ENCODE measurements at regions not wholly inside any gene's neighbourhood (a gene's known extent, or its start where the extent isn't known, plus 50 kb on each side); places are given as distances from the start of the nearest gene placed in this dataset.

GRCh38 chr12:22916241-22916640 is 291.3 kb downstream of the ETNK1 start:
- no peak for DNase-seq

DNA sequence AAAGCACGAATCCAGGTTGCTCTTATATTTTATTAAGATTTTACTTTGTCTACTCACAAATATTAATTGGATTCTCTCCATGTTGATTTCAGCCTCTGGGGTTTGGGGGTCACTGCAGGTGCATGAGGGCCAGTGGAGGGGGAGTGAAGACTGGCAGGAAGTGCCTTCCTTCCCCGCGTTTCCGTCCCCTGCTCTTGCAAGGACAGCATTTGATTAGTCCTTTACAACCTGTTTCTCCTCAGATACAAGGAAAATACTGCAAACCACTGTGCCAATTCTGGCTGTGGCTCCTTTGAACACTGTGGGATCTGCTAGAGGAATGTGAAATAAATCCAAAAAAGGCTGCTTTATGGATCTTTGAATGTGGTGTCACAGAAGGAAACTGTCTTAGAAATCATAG is 291.8 kb downstream of the ETNK1 start:
- no peak for DNase-seq

DNA sequence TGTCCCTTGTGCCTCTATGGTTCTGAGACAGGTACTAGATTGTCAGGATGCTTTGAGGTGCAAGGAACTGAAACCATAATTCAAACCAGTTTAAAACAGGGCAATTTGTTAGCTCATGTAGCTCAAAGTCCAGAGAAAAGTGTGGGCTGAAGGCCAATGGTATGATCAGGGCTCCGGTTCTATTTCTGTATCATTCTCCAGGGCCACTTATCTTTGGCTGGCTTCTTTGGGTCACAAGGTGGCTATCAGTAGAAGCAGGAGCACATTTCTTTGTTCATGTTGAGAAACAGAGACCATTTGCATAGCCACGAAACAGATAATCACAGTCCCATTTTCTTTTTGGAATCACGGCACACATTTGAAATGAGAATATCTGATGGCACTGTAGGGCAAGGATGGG is 294.9 kb downstream of the ETNK1 start:
- no peak for DNase-seq

- no peak for DNase-seq
Measured at GRCh38 chr12:22923768-22924167, 298.8 kb downstream of the ETNK1 start.

- DNase-seq: no peak
Measured at GRCh38 chr12:22924391-22924790, 299.4 kb downstream of the ETNK1 start.

- DNase-seq: no peak
Measured at GRCh38 chr12:22925623-22926022, 300.7 kb downstream of the ETNK1 start.

DNA sequence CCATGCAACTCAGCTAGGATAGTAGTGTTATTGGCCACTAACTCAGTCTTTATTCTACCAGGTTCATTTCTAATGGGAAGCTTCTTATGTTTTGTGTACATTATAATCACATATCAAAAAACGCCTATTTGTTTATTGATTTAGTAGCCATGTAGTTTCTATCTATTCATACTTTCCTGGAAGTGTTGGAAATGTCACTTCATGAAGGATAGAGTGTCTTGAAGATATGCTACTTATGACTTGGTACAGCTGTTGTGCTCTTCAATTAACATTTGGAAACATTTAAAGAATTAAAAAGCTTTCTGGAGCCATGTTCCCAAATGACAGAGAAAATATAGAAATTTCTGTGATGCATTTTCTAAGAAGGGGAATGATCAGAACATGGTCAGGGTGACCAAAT is 307.5 kb downstream of the ETNK1 start:
- no peak for DNase-seq

DNA sequence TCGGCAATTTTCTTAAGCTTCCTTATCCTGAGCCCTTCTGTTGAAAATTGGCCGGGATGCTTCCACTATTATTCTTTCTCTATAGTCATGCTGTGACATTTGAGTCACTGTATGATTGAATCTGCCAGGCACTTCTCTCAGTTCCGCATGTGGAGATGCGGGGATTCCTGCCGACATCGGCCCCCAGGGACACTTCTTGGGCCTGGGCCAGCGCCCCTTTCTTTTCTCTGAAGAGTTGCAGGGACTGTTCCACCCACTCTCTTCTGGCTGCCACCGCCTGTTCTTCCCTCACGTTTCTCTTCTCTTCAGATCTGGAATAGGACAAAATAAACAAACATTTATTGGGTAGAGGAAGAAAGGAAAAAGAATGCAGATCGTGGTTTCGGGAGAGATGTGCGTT is 310.1 kb downstream of the ETNK1 start:
- DNase-seq: no peak

- no peak for DNase-seq
Measured at GRCh38 chr12:22935501-22935900, 310.5 kb downstream of the ETNK1 start.

DNA sequence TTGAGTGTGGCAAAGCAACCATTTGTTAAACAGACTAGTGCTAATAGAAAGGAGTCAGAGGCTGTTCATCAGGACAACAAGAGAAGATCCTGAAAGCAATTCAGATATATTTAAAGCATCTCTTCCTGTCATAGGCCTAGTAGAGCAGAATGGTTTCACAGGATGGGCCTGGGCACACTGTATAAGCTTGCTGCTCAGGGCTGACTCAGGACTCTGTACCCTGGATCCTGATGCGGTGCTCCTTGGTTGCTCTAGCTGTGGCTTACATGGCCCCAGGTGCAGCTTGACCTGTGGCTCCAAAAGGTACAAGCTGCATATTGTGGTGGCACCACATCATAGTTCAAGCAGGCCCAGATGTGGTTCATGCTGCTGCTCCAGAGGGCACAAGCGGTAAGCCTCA is 313.4 kb downstream of the ETNK1 start:
- DNase-seq: no peak

- no peak for DNase-seq
Measured at GRCh38 chr12:22951206-22951605, 326.2 kb downstream of the ETNK1 start.

DNA sequence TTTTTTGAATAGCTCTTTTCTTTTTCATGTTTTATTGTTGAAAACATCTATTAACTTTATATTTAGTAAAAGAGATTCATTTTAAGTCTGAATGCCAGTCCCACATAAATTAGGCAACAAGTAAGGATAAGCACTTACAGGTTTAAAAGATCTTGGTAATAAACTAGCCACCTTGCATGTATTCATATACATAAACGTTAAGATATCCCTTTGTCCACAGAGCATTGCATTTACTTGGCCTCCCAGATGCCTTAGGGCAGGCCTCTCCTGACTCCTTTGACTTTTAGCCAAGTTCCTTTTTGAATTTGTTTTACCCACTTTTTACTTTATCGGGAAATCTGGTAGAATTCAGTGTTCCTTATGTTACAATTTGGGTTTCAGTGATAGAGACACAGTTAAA is 331.7 kb downstream of the ETNK1 start:
- no peak for DNase-seq

GRCh38 chr12:22967171-22967570 is 342.2 kb downstream of the ETNK1 start:
- DNase-seq: no peak

- no peak for DNase-seq
Measured at GRCh38 chr12:22969521-22969920, 344.6 kb downstream of the ETNK1 start.

- no peak for DNase-seq
Measured at GRCh38 chr12:22971247-22971646, 346.3 kb downstream of the ETNK1 start.

GRCh38 chr12:22971701-22972191 is 346.8 kb downstream of the ETNK1 start:
- peak; percentile 60 for DNase-seq

- DNase-seq: peak; percentile 91
Measured at GRCh38 chr12:22974865-22975264, 349.9 kb downstream of the ETNK1 start.

DNA sequence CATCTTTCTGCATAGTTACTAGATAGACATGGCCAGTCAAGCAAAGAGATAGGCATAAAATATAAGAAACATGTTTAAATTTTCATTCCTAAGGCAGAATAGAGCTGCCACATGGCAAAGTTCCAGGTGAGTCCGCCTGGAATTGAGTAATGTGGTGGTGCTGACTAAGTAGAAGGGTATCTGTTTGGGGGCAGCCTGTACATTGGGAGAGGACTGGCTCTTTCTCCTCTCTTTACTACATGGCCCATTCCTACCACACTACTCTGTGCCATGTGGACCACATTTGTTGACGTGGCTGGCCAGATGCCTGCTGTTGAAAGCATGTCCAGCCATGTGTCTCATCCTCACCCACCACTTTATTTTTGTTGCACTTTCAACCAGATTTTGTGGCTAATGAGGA is 354.0 kb downstream of the ETNK1 start:
- DNase-seq: peak; percentile 95

- DNase-seq: peak; percentile 48
Measured at GRCh38 chr12:22979854-22980469, 355.0 kb downstream of the ETNK1 start.

GRCh38 chr12:22981711-22982110 is 356.7 kb downstream of the ETNK1 start:
- peak; percentile 34 for DNase-seq

DNA sequence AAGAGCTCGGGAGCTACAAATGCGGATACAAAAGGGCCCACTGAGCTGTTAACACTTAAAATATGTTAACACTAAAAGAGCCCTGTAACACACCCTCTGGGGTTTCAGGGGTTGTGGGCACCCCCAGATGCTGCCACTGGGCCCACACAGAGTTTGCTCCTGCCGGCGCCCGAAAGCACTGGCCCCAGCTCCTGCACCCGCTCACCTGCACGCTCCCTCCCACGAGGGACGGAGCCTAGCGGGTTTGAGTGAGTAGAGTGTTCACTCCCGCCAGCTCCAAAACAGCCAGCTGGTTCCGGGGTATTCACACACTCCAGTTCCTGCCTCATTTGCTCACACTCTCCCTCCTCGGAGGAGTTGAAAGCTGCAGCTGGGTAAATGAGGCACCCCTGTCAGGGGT is 357.7 kb downstream of the ETNK1 start:
- DNase-seq: no peak

DNA sequence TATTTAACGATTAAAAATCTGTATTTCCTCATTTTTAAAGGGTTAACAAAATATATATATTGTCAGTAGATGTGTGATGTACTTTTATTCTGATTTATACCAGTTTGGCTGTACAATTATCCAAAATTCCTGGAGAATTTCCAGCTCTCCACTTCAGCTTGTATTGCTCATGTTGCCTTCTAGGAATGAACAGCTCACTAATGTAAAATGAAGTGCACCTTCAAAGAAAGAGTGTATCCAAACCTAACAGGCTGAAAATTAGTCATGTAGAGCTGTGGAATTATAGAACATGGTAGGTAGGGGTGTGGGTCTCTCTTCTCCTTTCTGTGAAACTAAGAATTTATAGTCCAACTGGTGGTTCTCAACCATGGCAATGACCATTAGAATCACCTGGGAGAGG is 362.0 kb downstream of the ETNK1 start:
- DNase-seq: no peak

DNA sequence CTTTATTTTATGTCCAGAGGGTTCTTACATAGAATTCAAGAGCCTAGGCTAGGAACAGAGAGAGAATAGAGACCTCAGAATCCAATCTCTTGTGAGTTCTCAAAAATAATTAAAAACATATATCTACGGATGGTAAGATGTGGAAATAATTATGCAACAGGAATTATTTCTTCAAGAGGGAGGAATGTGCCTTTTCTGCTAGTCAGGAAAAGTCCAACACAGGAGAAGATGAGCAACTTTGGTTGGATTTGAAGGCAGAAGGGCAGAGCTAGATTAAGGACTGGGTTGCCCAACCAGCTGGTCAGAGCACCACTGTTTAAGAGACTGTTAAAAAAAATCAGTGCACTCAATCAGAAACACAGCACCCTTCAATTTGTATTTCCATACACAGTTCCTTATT is 365.5 kb downstream of the ETNK1 start:
- DNase-seq: no peak

GRCh38 chr12:22991250-22991844 is 366.4 kb downstream of the ETNK1 start:
- DNase-seq: no peak

Measured in HCEC 1CT (cell line).